ENCODE measurements at regions not wholly inside any gene's neighbourhood (a gene's known extent, or its start where the extent isn't known, plus 50 kb on each side); places are given as distances from the start of the nearest gene placed in this dataset.

DNA sequence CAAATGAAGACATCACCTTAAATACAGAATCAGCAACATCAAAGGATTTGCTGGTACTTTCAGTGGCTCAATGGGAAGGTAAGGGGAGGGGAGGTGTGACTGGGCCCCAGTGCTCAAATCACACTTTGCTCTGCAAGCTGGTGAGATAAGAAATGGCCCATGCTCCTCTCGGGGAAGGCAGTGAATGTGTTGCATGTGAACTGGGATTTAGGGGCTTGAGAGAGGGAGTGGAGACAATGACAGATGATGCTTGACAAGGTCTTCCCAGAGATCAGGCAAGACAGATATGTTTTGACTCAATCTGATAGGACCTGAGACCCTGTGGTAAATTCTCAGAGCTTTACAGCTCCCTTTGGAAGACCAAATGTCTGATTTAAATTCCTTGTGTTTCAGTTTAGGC, 233.0 kb upstream of the PROK2 start:
- TF ChIP-seq SRF (IDR thresholded peaks at IDR 0.05; ENCODE audit: low read depth, low read length), result no peak
- no peak for TF ChIP-seq POLR2A (IDR thresholded peaks at IDR 0.05; ENCODE audit: control extremely low read depth in 1 of 2, low read depth in 2 of 2, low read length in 2 of 2)
- TF ChIP-seq, protein P1, sequence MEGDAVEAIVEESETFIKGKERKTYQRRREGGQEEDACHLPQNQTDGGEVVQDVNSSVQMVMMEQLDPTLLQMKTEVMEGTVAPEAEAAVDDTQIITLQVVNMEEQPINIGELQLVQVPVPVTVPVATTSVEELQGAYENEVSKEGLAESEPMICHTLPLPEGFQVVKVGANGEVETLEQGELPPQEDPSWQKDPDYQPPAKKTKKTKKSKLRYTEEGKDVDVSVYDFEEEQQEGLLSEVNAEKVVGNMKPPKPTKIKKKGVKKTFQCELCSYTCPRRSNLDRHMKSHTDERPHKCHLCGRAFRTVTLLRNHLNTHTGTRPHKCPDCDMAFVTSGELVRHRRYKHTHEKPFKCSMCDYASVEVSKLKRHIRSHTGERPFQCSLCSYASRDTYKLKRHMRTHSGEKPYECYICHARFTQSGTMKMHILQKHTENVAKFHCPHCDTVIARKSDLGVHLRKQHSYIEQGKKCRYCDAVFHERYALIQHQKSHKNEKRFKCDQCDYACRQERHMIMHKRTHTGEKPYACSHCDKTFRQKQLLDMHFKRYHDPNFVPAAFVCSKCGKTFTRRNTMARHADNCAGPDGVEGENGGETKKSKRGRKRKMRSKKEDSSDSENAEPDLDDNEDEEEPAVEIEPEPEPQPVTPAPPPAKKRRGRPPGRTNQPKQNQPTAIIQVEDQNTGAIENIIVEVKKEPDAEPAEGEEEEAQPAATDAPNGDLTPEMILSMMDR (IDR thresholded peaks at IDR 0.05; ENCODE audit: control extremely low read depth in 1 of 3, insufficient read depth in 1 of 3, low read depth in 1 of 3, low read length in 3 of 3), result no peak
- TF ChIP-seq CEBPB (IDR thresholded peaks at IDR 0.05; ENCODE audit: low read depth, low read length), result no peak
- no peak for TF ChIP-seq NRF1 (IDR thresholded peaks at IDR 0.05; ENCODE audit: low read depth, low read length)
- TF ChIP-seq, protein P2, sequence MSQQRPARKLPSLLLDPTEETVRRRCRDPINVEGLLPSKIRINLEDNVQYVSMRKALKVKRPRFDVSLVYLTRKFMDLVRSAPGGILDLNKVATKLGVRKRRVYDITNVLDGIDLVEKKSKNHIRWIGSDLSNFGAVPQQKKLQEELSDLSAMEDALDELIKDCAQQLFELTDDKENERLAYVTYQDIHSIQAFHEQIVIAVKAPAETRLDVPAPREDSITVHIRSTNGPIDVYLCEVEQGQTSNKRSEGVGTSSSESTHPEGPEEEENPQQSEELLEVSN (IDR thresholded peaks at IDR 0.05), result no peak
- TF ChIP-seq GABPA (IDR thresholded peaks at IDR 0.05; ENCODE audit: borderline replicate concordance, insufficient read depth, low read length), result no peak
- TF ChIP-seq RXRA (IDR thresholded peaks at IDR 0.05; ENCODE audit: insufficient read depth, low read depth, low read length), result no peak
- TF ChIP-seq EZH2 (IDR thresholded peaks at IDR 0.05; ENCODE audit: low read depth, low read length, severe bottlenecking), result no peak
- no peak for TF ChIP-seq SP4 (IDR thresholded peaks at IDR 0.05; ENCODE audit: low read length)

All from H1 (cell line).